DND-41 (cell line): ENCODE measurements at regions not wholly inside any gene's neighbourhood (a gene's known extent, or its start where the extent isn't known, plus 50 kb on each side); places are given as distances from the start of the nearest gene placed in this dataset.

Source experiments
- ATAC-seq: fragments of 200-7000 bp; cut with Tn5 transposase; 3 replicates; pipeline ENCODE4 v1.9.1; 2021; ENCODE audit warnings: low read depth; ENCODE audit not compliant: insufficient read depth
- DNase-seq: peaks from one replicate; pipeline ENCODE4 v3.0.0-alpha.2; 2020
- H2AFZ ChIP-seq: 2 replicates; pipeline ENCODE4 v1.6.0; 2012; ENCODE audit warnings: low read depth, low read length
- H3K27ac ChIP-seq: 2 replicates; pipeline ENCODE4 v1.5.1; 2012; ENCODE audit warnings: low read length, inconsistent platforms
- H3K27me3 ChIP-seq: fragments of 200-600 bp; sonication (generic); 2 replicates; pipeline ENCODE4 v1.6.0; 2012; ENCODE audit warnings: low read length, mild to moderate bottlenecking, inconsistent platforms; ENCODE audit not compliant: insufficient read depth, poor library complexity
- H3K36me3 ChIP-seq: 2 replicates; pipeline ENCODE4 v1.5.1; 2012; ENCODE audit warnings: low read length, inconsistent platforms; ENCODE audit not compliant: insufficient read depth
- H3K4me1 ChIP-seq: 2 replicates; pipeline ENCODE4 v1.5.1; 2012; ENCODE audit warnings: mild to moderate bottlenecking, low read length; ENCODE audit not compliant: insufficient read depth
- H3K4me2 ChIP-seq: 2 replicates; pipeline ENCODE4 v1.6.0; 2012; ENCODE audit warnings: mild to moderate bottlenecking, moderate library complexity, low read length, inconsistent platforms; ENCODE audit not compliant: insufficient read depth
- H3K4me3 ChIP-seq, 2 experiments: fragments of 200-600 bp in 1 of 2; shearing (Covaris generic) in 1 of 2; 2 replicates each; pipeline ENCODE4 v1.5.1; 2012 to 2016; ENCODE audit warnings: inconsistent platforms in 2 of 2, low read length in 2 of 2, mild to moderate bottlenecking in 2 of 2, low read depth in 1 of 2, moderate library complexity in 1 of 2
- H3K79me2 ChIP-seq: 2 replicates; pipeline ENCODE4 v1.6.0; 2012; ENCODE audit warnings: low read length, inconsistent platforms; ENCODE audit not compliant: insufficient read depth
- H3K9ac ChIP-seq: 2 replicates; pipeline ENCODE4 v1.6.0; 2012; ENCODE audit warnings: low read depth, mild to moderate bottlenecking, inconsistent platforms, low read length, moderate library complexity
- H3K9me3 ChIP-seq: 2 replicates; pipeline ENCODE4 v1.5.1; 2012; ENCODE audit warnings: low read length, moderate library complexity, mild to moderate bottlenecking, inconsistent platforms; ENCODE audit not compliant: insufficient read depth, severe bottlenecking
- H4K20me1 ChIP-seq: 2 replicates; pipeline ENCODE4 v1.6.0; 2012; ENCODE audit warnings: low read length; ENCODE audit not compliant: insufficient read depth
- CTCF ChIP-seq: IDR thresholded peaks from 2 replicates; pipeline ENCODE4 v1.5.1; 2012; ENCODE audit warnings: borderline replicate concordance, low read length, moderate library complexity, mild to moderate bottlenecking; ENCODE audit not compliant: poor library complexity, severe bottlenecking; ENCODE audit errors: extremely low read depth
- EZH2 ChIP-seq: IDR thresholded peaks from 3 replicates; pipeline ENCODE4 v1.6.1; 2012; ENCODE audit warnings: borderline replicate concordance, low read depth, mild to moderate bottlenecking, moderate library complexity, low read length, inconsistent platforms; ENCODE audit not compliant: severe bottlenecking

- Histone ChIP-seq H3K9ac (no peak overlapping the region), H3K79me2 (no peaks in the 10 kb centered on the region), H3K36me3 (no peaks in the 10 kb centered on the region), H4K20me1 (no peaks in the 10 kb centered on the region), H3K27ac (peak overlapping the region; percentile 26; the same call in 1 of the 2 replicates), H3K4me1 (peaks cover 42% of the 10 kb centered on the region), H3K27me3 (no peaks in the 10 kb centered on the region), H3K4me2 (no peak overlapping the region), H3K9me3 (no peaks in the 10 kb centered on the region), H2AFZ (no peak overlapping the region), H3K4me3 (no peak overlapping the region)
- ATAC-seq (no peak), DNase-seq (no peak)
- TF ChIP-seq EZH2 (no peak), CTCF (no peak)
These were observed 270.3 kb upstream of the SNX7 start for GRCh38 chr1:98391175-98391574.

GRCh38 chr1:98389809-98390208 is 271.7 kb upstream of the SNX7 start:
- ATAC-seq, result no peak
- DNase-seq, result no peak
- no peak for TF ChIP-seq CTCF
- TF ChIP-seq EZH2, result no peak
- H3K9me3 ChIP-seq, result no peaks in the 10 kb centered on the region
- no peaks in the 10 kb centered on the region for H4K20me1 ChIP-seq
- H2AFZ ChIP-seq, result peak overlapping the region; percentile 17; the same call in 1 of the 2 replicates
- H3K79me2 ChIP-seq, result no peaks in the 10 kb centered on the region
- peak overlapping the region; percentile 99 for H3K27ac ChIP-seq
- H3K4me2 ChIP-seq, result no peak overlapping the region
- no peak overlapping the region for H3K4me3 ChIP-seq
- no peak overlapping the region for H3K9ac ChIP-seq
- peaks cover 45% of the 10 kb centered on the region for H3K4me1 ChIP-seq
- no peaks in the 10 kb centered on the region for H3K36me3 ChIP-seq
- H3K27me3 ChIP-seq, result no peaks in the 10 kb centered on the region

- Histone ChIP-seq H3K36me3 (no peaks in the 10 kb centered on the region), H3K79me2 (no peaks in the 10 kb centered on the region), H3K9ac (peak overlapping the region; percentile 60), H2AFZ (peak overlapping the region; percentile 68), H3K4me3 (no peak overlapping the region; a peak in 1 of 4 replicates), H3K27me3 (no peaks in the 10 kb centered on the region), H4K20me1 (no peaks in the 10 kb centered on the region), H3K27ac (peak overlapping the region; percentile 99), H3K4me1 (peaks cover 42% of the 10 kb centered on the region), H3K9me3 (no peaks in the 10 kb centered on the region), H3K4me2 (peak overlapping the region; percentile 51)
- DNase-seq (peak; percentile 71), ATAC-seq (peak; percentile 96)
- TF ChIP-seq CTCF (no peak), EZH2 (no peak)
These were observed 273.1 kb upstream of the SNX7 start for GRCh38 chr1:98388441-98388840.

GRCh38 chr1:98387701-98388100 is 273.8 kb upstream of the SNX7 start:
- no peaks in the 10 kb centered on the region for H3K79me2 ChIP-seq
- peak overlapping the region; percentile 51 for H3K4me2 ChIP-seq
- H4K20me1 ChIP-seq, result no peaks in the 10 kb centered on the region
- H3K27ac ChIP-seq, result peak overlapping the region; percentile 99
- H3K4me3 ChIP-seq, result peak overlapping the region in 1 of 2 experiments; percentile 16; a peak in 1 of 4 replicates
- no peak for TF ChIP-seq EZH2
- no peak for TF ChIP-seq CTCF
- DNase-seq (peak; percentile 43), ATAC-seq (peak; percentile 38)
- peak overlapping the region; percentile 68 for H2AFZ ChIP-seq
- no peaks in the 10 kb centered on the region for H3K36me3 ChIP-seq
- no peaks in the 10 kb centered on the region for H3K27me3 ChIP-seq
- peak overlapping the region; percentile 60 for H3K9ac ChIP-seq
- H3K4me1 ChIP-seq, result peaks cover 48% of the 10 kb centered on the region
- H3K9me3 ChIP-seq, result no peaks in the 10 kb centered on the region
